ENCODE measurements at regions not wholly inside any gene's neighbourhood (a gene's known extent, or its start where the extent isn't known, plus 50 kb on each side); places are given as distances from the start of the nearest gene placed in this dataset.

DNA sequence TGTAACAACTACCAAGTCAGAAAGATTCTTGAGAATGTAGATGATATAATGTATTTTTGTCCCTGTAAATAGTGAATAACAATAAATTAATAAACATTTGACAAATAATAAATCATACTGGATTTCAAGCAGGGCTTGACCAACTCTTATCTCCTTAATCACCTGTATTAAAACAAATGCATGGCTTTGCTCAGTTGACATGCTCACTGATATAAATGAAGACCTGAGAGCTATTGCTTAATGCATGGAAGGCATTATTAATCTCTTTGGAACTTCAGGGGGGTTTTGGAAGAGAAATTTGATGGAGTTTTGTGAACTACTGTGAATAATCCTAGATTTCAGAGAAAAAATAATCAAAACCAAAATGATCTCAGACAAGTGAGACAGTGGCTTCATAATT is 1420.4 kb upstream of the TENM4 start:
- DNase-seq, result no peak
- Histone ChIP-seq H3K9me3 (no peaks in the 10 kb centered on the region), H3K4me3 (no peak overlapping the region), H3K27me3 (no peaks in the 10 kb centered on the region), H3K27ac (no peak overlapping the region), H3K4me1 (ENCODE audit: insufficient read depth) (no peaks in the 10 kb centered on the region), H3K36me3 (no peaks in the 10 kb centered on the region)
- intact Hi-C loops (cut with DNase I), result loop anchor here in 1 of 4 donors (5.0 kb wide), 1 partner anchor 1559 kb away; no protein-coding TSS in a partner anchor
- TF ChIP-seq EP300 (IDR thresholded peaks at IDR 0.05) (no peak), POLR2A (IDR thresholded peaks at IDR 0.05) (no peak)
- TF ChIP-seq, protein P1, sequence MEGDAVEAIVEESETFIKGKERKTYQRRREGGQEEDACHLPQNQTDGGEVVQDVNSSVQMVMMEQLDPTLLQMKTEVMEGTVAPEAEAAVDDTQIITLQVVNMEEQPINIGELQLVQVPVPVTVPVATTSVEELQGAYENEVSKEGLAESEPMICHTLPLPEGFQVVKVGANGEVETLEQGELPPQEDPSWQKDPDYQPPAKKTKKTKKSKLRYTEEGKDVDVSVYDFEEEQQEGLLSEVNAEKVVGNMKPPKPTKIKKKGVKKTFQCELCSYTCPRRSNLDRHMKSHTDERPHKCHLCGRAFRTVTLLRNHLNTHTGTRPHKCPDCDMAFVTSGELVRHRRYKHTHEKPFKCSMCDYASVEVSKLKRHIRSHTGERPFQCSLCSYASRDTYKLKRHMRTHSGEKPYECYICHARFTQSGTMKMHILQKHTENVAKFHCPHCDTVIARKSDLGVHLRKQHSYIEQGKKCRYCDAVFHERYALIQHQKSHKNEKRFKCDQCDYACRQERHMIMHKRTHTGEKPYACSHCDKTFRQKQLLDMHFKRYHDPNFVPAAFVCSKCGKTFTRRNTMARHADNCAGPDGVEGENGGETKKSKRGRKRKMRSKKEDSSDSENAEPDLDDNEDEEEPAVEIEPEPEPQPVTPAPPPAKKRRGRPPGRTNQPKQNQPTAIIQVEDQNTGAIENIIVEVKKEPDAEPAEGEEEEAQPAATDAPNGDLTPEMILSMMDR (IDR thresholded peaks at IDR 0.05), result no peak

DNA sequence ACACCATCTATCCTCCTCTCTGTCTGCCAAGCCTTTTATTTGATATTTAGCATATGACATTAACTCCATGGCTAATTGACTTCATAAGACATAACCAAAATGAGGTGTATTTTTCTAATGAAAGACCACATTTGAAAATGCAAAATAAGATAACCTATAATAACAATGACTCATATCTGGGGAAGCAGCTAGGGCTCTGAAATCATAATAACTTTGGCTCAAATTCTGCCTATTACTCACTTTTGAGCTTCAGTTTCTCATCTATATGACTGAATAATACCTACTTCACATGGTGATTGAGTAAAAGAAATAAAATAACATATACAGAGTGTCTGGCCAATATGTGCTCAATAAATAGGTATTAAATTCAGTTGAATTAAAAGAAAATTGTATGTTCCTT is 1419.8 kb upstream of the TENM4 start:
- DNase-seq, result no peak
- no peaks in the 10 kb centered on the region for H3K9me3 ChIP-seq
- H3K4me1 ChIP-seq (ENCODE audit: insufficient read depth), result no peaks in the 10 kb centered on the region
- no peaks in the 10 kb centered on the region for H3K36me3 ChIP-seq
- no peak overlapping the region for H3K27ac ChIP-seq
- H3K4me3 ChIP-seq, result no peak overlapping the region
- H3K27me3 ChIP-seq, result no peaks in the 10 kb centered on the region
- intact Hi-C loops (cut with DNase I), result loop anchor here in 1 of 4 donors (5.0 kb wide), 1 partner anchor 1558 kb away; no protein-coding TSS in a partner anchor
- TF ChIP-seq POLR2A (IDR thresholded peaks at IDR 0.05) (no peak), EP300 (IDR thresholded peaks at IDR 0.05) (no peak)
- TF ChIP-seq, protein P1 (IDR thresholded peaks at IDR 0.05), result no peak

DNA sequence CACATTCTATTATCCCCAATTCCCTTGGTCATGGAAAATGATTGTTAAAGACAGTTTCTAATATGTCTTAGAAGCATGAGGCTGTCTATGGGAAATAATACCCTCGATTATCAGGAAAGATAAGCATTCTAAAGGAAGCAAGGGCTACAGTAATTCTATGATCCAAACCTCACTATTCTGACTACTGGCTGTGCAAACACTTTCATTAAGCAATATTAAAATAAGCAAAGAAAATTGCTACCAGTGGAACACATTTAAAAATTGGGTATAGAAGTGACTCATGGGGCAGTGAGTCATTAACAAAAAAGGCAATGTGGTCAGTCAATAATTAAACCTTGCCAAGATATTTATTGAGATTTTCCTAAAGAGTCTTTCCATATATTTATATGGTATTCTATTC is 1415.2 kb upstream of the TENM4 start:
- Histone ChIP-seq H3K4me1 (ENCODE audit: insufficient read depth) (no peaks in the 10 kb centered on the region), H3K9me3 (no peaks in the 10 kb centered on the region), H3K27me3 (no peaks in the 10 kb centered on the region), H3K36me3 (no peaks in the 10 kb centered on the region), H3K27ac (no peak overlapping the region), H3K4me3 (no peak overlapping the region)
- no peak for DNase-seq
- 58 to 65% (median 63%) methylated on average over 1 of the region's 1 CpG for WGBS, 3 donors
- intact Hi-C loops (cut with DNase I), result no loop called here
- TF ChIP-seq POLR2A (IDR thresholded peaks at IDR 0.05), result no peak
- no peak for TF ChIP-seq EP300 (IDR thresholded peaks at IDR 0.05)
- TF ChIP-seq, protein P1 (IDR thresholded peaks at IDR 0.05), result no peak

DNA sequence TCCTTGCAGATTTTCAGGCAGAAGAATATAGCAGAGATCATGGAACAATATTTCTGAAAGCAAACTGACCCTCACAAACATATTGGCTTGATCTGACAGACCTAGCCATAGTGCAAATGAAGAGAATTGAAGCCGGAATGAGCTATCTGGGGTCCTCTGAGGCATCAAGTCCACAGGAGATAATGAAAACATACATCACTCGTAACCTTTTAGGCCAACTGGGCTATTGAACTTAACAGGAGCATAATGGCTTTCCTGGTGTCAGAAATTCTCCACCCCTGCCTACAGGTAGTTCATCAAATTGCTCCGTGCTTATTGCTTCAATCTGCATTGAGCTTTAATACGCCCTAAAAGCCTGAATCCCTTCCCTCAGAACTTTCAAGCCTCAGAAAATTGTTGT is 1414.6 kb upstream of the TENM4 start:
- Histone ChIP-seq H3K9me3 (no peaks in the 10 kb centered on the region), H3K27ac (no peak overlapping the region), H3K4me1 (ENCODE audit: insufficient read depth) (no peaks in the 10 kb centered on the region), H3K27me3 (no peaks in the 10 kb centered on the region), H3K4me3 (no peak overlapping the region), H3K36me3 (no peaks in the 10 kb centered on the region)
- WGBS, 3 donors, result 92 to 93% (median 93%) methylated on average over 4 of the region's 4 CpGs
- TF ChIP-seq EP300 (IDR thresholded peaks at IDR 0.05) (no peak), POLR2A (IDR thresholded peaks at IDR 0.05) (no peak)
- TF ChIP-seq, protein P1 (IDR thresholded peaks at IDR 0.05), result no peak
- no peak for DNase-seq
- intact Hi-C loops (cut with DNase I), result no loop called here

DNA sequence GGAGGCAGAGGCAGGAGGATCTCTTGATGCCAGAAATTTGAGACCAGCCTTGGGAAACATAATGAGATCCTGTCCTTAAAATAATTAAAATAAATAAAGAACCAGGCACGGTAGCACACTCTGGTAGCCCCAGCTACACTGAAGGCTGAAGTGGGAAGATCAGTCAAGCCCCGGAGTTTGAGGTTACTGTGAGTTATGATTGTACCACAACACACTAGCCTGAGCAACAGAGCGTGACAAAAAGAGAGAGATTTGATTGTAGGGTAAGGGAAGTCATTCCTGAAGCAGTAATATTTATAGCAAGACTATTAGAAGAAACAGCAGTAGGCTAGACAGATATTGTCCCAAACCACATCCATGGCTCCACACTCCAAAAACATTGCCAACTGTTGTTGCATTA is 1408.4 kb upstream of the TENM4 start:
- Histone ChIP-seq H3K27ac (no peak overlapping the region), H3K27me3 (no peaks in the 10 kb centered on the region), H3K4me3 (no peak overlapping the region), H3K9me3 (no peaks in the 10 kb centered on the region), H3K4me1 (ENCODE audit: insufficient read depth) (no peaks in the 10 kb centered on the region), H3K36me3 (no peaks in the 10 kb centered on the region)
- no peak for DNase-seq
- intact Hi-C loops (cut with DNase I), result no loop called here
- 76 to 81% (median 77%) methylated on average over 3 of the region's 3 CpGs for WGBS, 3 donors
- TF ChIP-seq POLR2A (IDR thresholded peaks at IDR 0.05), result no peak
- TF ChIP-seq, protein P1 (IDR thresholded peaks at IDR 0.05), result no peak
- TF ChIP-seq EP300 (IDR thresholded peaks at IDR 0.05), result no peak
